IMR-90 (cell line): ENCODE measurements at regions not wholly inside any gene's neighbourhood (a gene's known extent, or its start where the extent isn't known, plus 50 kb on each side); places are given as distances from the start of the nearest gene placed in this dataset.

ENCODE experiments used
- ATAC-seq: fragments of 200-7000 bp; cut with Tn5 transposase; 2 replicates; pipeline ENCODE4 v1.9.1; 2020; ENCODE audit warnings: low read depth, mild to moderate bottlenecking, moderate library complexity
- BruUV-seq: library from RNA; stranded (reverse); fragments of 400-500 nt; replicated peaks from 2 replicates; lab custom pipeline; 2021; lab: Mats Ljungman, UMichigan
- CTCF ChIA-PET: fragments of 300-600 bp; formaldehyde crosslinking; extraction: SDS; loops from one replicate; lab custom pipeline; 2021; ENCODE audit warnings: antibody characterized with exemption; lab: Yijun Ruan, JAX
- POLR2A ChIA-PET: fragments of 300-600 bp; sonication (Branson Sonifier 250); formaldehyde crosslinking; loops from one replicate; lab custom pipeline; 2022; ENCODE audit warnings: antibody characterized with exemption; ENCODE audit not compliant: unreplicated experiment; lab: Charles Lee
- DNase-seq: peaks from one replicate; pipeline ENCODE4 v3.0.0; 2013
- H2AFZ ChIP-seq: replicated peaks from 2 replicates; pipeline ENCODE3; 2013; ENCODE audit warnings: low read length, mild to moderate bottlenecking; ENCODE audit not compliant: poor library complexity
- H2AK5ac ChIP-seq: 2 replicates; pipeline ENCODE4 v1.6.1; 2013; ENCODE audit warnings: low read depth, low read length, inconsistent platforms
- H2AK9ac ChIP-seq: replicated peaks from 2 replicates; pipeline ENCODE3; 2013; ENCODE audit warnings: mild to moderate bottlenecking, low read depth, low read length, moderate library complexity; ENCODE audit not compliant: poor library complexity
- H2BK120ac ChIP-seq: 2 replicates; pipeline ENCODE4 v1.6.1; 2013; ENCODE audit warnings: low read depth, low read length, inconsistent platforms
- H2BK15ac ChIP-seq: 3 replicates; pipeline ENCODE4 v1.6.1; 2013; ENCODE audit warnings: low read depth, low read length, inconsistent platforms
- H2BK20ac ChIP-seq: 2 replicates; pipeline ENCODE4 v1.6.1; 2013; ENCODE audit warnings: low read depth, mild to moderate bottlenecking, inconsistent platforms, low read length, moderate library complexity
- H2BK5ac ChIP-seq: 2 replicates; pipeline ENCODE4 v1.6.1; 2013; ENCODE audit warnings: mild to moderate bottlenecking, low read depth, low read length, inconsistent platforms; ENCODE audit not compliant: poor library complexity, severe bottlenecking
- H3K14ac ChIP-seq: replicated peaks from 2 replicates; pipeline ENCODE4 v1.6.1; 2013; ENCODE audit warnings: low read depth, low read length, inconsistent platforms
- H3K18ac ChIP-seq: 2 replicates; pipeline ENCODE4 v1.6.1; 2013; ENCODE audit warnings: low read depth, low read length, control low read depth
- H3K23ac ChIP-seq: 2 replicates; pipeline ENCODE4 v1.6.1; 2013; ENCODE audit warnings: low read depth, low read length, inconsistent platforms
- H3K27ac ChIP-seq: 2 replicates; pipeline ENCODE4 v1.5.1; 2013; ENCODE audit warnings: mild to moderate bottlenecking, control low read depth, low read length; ENCODE audit not compliant: insufficient read depth
- H3K27me3 ChIP-seq: 2 replicates; pipeline ENCODE4 v1.6.1; 2013; ENCODE audit warnings: low read length; ENCODE audit not compliant: control insufficient read depth, insufficient read depth
- H3K36me3 ChIP-seq: 2 replicates; pipeline ENCODE4 v1.6.1; 2013; ENCODE audit warnings: low read length, mixed read lengths; ENCODE audit not compliant: control insufficient read depth, insufficient read depth
- H3K4ac ChIP-seq: 2 replicates; pipeline ENCODE4 v1.6.1; 2013; ENCODE audit warnings: low read depth, low read length, inconsistent platforms
- H3K4me1 ChIP-seq: 2 replicates; pipeline ENCODE4 v1.6.1; 2013; ENCODE audit warnings: low read length, mixed read lengths; ENCODE audit not compliant: control insufficient read depth, insufficient read depth
- H3K4me2 ChIP-seq: 2 replicates; pipeline ENCODE4 v1.6.1; 2013; ENCODE audit warnings: low read depth, mild to moderate bottlenecking, control low read depth, low read length, moderate library complexity
- H3K4me3 ChIP-seq: 2 replicates; pipeline ENCODE4 v1.5.1; 2013; ENCODE audit warnings: low read depth, mild to moderate bottlenecking, control low read depth, low read length, moderate library complexity; ENCODE audit not compliant: insufficient read depth
- H3K56ac ChIP-seq: 2 replicates; pipeline ENCODE4 v1.6.1; 2013; ENCODE audit warnings: low read length, inconsistent platforms; ENCODE audit not compliant: insufficient read depth; ENCODE audit errors: extremely low read depth
- H3K79me1 ChIP-seq, 2 experiments: 2 replicates each; pipeline ENCODE4 v1.6.1; 2013; ENCODE audit warnings: low read length in 2 of 2, inconsistent platforms in 1 of 2, low read depth in 1 of 2
- H3K9ac ChIP-seq: 2 replicates; pipeline ENCODE4 v1.6.1; 2013; ENCODE audit warnings: low read depth, low read length, control low read depth
- H3K9me1 ChIP-seq: 2 replicates; pipeline ENCODE4 v1.6.1; 2013; ENCODE audit warnings: low read length, inconsistent platforms; ENCODE audit not compliant: insufficient read depth
- H3K9me3 ChIP-seq: 2 replicates; pipeline ENCODE4 v1.6.1; 2013; ENCODE audit warnings: low read length; ENCODE audit not compliant: control insufficient read depth, insufficient read depth
- H4K20me1 ChIP-seq: 2 replicates; pipeline ENCODE4 v1.6.1; 2013; ENCODE audit warnings: low read length, inconsistent platforms; ENCODE audit not compliant: insufficient read depth
- H4K5ac ChIP-seq: 2 replicates; pipeline ENCODE4 v1.6.1; 2013; ENCODE audit warnings: mild to moderate bottlenecking, low read depth, low read length, control low read depth
- H4K8ac ChIP-seq, 2 experiments: 2 replicates each; pipeline ENCODE4 v1.6.1; 2013; ENCODE audit warnings: low read depth in 2 of 2, low read length in 2 of 2, control low read depth in 1 of 2, inconsistent platforms in 1 of 2
- H4K91ac ChIP-seq: 2 replicates; pipeline ENCODE4 v1.6.1; 2013; ENCODE audit warnings: low read depth, low read length, inconsistent platforms; ENCODE audit not compliant: insufficient read depth
- SMC3 ChIP-seq: fragments of 150-350 bp; IDR thresholded peaks from 2 replicates; pipeline ENCODE4 v1.6.1; 2016; ENCODE audit warnings: low read depth, mild to moderate bottlenecking, antibody characterized with exemption, low read length, moderate library complexity
- WGBS, 2 experiments: methylation state at CpG; one replicate each; pipeline versions ENCODE4 v1.1.5 to v1.1.7; 2013; ENCODE audit warnings: missing lambda C conversion rate in 2 of 2; ENCODE audit not compliant: insufficient read length in 1 of 2; ENCODE audit errors: extremely low coverage in 2 of 2; 5-methylcytosine and 5-hydroxymethylcytosine counted together
- dilution Hi-C: fragments of 300-500 bp; cut with HindIII; formaldehyde crosslinking; loops from one replicate; pipeline ENCODE4 v1.14.3; 2018; ENCODE audit warnings: low sequenced_read_pairs; ENCODE audit not compliant: unreplicated experiment
- in situ Hi-C: fragments of 300-500 bp; cut with MboI; formaldehyde crosslinking; loops from 3 replicates; pipeline ENCODE4 v1.14.3; 2019; ENCODE audit warnings: low sequenced_read_pairs, inconsistent platforms, mixed read lengths
- intact Hi-C: fragments of 100-400 bp; cut with micrococcal nuclease; formaldehyde crosslinking; loops from 2 replicates; pipeline ENCODE4 v1.10.0; 2022
- TF ChIP-seq, protein P1 (sequence below): fragments of 150-350 bp; IDR thresholded peaks from 2 replicates; pipeline ENCODE4 v1.6.1; 2017; ENCODE audit warnings: mild to moderate bottlenecking, antibody characterized with exemption, low read length, low read depth

DNA sequence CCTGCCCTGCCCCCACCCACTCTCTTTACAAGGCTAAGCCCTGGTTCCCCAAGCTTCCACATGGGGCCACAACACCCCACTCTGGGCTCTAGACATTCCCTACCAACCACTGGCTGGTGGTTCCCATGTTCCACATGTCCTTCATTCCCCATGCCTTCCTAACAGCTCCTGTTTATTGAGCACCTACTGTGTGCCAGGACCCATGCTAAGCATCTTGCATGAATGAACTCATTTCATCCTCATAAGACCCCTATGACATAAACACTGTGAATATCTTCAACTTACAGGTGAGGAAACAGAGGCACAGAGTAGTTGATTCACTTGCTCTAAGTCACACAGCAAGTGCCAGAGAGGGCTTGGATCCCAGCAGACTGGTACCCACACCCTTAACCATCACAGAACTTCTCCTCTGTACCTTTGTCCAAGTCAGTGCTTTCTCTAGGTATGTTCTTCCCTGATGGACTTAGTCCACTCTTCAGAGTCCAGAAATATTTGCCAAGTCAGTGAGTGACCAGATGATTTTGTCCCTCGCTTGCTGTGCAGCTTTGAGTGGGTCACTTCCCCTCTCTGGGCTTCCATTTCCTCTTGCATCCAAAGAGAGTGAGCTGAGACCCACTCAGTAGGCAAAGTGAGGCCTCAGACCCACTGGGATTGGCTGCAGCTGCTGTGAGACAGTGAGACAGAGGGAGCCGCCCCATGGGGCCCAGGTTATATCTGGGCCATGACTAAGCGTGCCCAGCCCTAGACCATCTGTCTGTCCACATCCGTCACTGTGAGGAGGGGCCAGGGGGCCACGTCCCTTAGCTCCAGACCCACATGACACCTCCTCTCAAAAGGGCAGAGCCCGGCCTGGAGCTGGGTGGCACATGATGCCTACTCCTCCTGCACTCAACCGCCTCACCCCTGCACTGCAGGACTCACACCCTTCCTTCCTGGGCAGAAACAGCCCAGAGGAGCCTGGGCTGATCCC is 132.4 kb downstream of the MN1 start:
- H3K4me2 ChIP-seq, result no peak overlapping the region

More for the DNA sequence above, 132.4 kb downstream of the MN1 start:
- Histone ChIP-seq H2BK5ac (no peak overlapping the region), H3K18ac (no peak overlapping the region), H3K14ac (no peak overlapping the region), H3K56ac (no peak overlapping the region), H3K23ac (no peak overlapping the region), H3K9ac (no peak overlapping the region), H3K9me3 (peaks cover 3% of the 10 kb centered on the region), H2AK5ac (no peak overlapping the region), H4K20me1 (no peaks in the 10 kb centered on the region), H4K5ac (no peak overlapping the region), H3K79me1 (no peaks in the 10 kb centered on the region), H3K4ac (no peak overlapping the region), H3K4me3 (no peak overlapping the region), H2BK120ac (no peak overlapping the region), H4K8ac (no peak overlapping the region), H4K91ac (no peak overlapping the region), H2BK15ac (no peak overlapping the region), H3K36me3 (no peaks in the 10 kb centered on the region), H2AK9ac (no peak overlapping the region), H3K4me1 (peaks cover 4% of the 10 kb centered on the region; the same call in 1 of the 2 replicates), H3K27me3 (peaks cover 11% of the 10 kb centered on the region; the same call in 1 of the 2 replicates), H3K9me1 (0 out of 2 replicates have a peak, but pooled peaks cover 6% of the 10 kb centered on the region), H2AFZ (peak overlapping the region; percentile 34), H2BK20ac (no peak overlapping the region), H3K27ac (no peak overlapping the region)
- DNase-seq (peak; percentile 18), ATAC-seq (peak; percentile 60)
- ChIA-PET CTCF (no interaction called here), POLR2A (no interaction called here)
- no TSS peak for BruUV-seq
- dilution Hi-C loops, result no loop called here
- intact Hi-C loops, result no loop called here
- in situ Hi-C loops, result no loop called here
- no peak for TF ChIP-seq SMC3
- TF ChIP-seq, protein P1, sequence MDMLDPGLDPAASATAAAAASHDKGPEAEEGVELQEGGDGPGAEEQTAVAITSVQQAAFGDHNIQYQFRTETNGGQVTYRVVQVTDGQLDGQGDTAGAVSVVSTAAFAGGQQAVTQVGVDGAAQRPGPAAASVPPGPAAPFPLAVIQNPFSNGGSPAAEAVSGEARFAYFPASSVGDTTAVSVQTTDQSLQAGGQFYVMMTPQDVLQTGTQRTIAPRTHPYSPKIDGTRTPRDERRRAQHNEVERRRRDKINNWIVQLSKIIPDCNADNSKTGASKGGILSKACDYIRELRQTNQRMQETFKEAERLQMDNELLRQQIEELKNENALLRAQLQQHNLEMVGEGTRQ, result 0 out of 2 replicates have a peak, but pooled peaks have one; percentile 12
- WGBS, 2 experiments, result 69% methylated on average over 3 of the region's 7 CpGs; no CpG with 5 or more reads in 1 of the 2 experiments
